Posterior cingulate gyrus (tissue), 11 donors: ENCODE measurements at regions not wholly inside any gene's neighbourhood (a gene's known extent, or its start where the extent isn't known, plus 50 kb on each side); places are given as distances from the start of the nearest gene placed in this dataset.

Experiments used
- DNase-seq, 10 donors: peaks; one replicate each; pipeline versions ENCODE4 v3.0.0 to v3.0.0-alpha.2; 2020 to 2021; ENCODE audit warnings: mixed read lengths in 3 of 10
- intact Hi-C: fragments of 100-400 bp; cut with DNase I; formaldehyde crosslinking; loops from one replicate; pipeline ENCODE4 v1.15.1; 2023

DNA sequence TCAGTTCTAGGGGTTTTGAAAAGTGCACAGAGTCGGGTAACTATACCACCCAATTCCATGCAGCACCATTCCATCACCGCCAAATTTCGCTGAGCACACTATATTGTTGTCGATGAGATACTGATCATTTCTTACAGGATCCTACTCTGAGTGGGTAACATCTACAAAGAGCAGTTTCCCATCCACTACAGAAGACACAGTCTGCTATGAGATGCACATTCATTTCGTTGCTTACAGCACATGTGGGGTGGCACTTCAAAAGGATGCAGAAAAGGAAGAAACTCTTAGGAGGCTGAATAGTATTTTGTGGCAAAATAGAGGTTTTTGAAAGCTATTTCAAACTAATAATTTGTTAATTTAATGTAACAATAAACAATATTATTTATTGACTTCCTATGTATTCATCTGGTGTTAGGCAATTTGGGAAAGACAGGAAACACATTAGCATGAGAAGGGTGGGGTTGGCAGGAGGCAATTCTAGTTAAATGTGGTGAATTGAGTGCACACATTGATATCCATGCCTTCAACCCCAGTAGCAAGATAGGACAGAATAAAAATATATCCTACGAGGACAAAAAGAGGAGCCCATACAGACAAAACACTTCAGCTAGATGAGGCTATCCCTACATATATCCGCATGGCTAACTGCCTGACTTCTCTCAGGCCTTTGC, 186.8 kb upstream of the PARP11 start:
- DNase-seq = no peak
- intact Hi-C loops = no loop called here

DNA sequence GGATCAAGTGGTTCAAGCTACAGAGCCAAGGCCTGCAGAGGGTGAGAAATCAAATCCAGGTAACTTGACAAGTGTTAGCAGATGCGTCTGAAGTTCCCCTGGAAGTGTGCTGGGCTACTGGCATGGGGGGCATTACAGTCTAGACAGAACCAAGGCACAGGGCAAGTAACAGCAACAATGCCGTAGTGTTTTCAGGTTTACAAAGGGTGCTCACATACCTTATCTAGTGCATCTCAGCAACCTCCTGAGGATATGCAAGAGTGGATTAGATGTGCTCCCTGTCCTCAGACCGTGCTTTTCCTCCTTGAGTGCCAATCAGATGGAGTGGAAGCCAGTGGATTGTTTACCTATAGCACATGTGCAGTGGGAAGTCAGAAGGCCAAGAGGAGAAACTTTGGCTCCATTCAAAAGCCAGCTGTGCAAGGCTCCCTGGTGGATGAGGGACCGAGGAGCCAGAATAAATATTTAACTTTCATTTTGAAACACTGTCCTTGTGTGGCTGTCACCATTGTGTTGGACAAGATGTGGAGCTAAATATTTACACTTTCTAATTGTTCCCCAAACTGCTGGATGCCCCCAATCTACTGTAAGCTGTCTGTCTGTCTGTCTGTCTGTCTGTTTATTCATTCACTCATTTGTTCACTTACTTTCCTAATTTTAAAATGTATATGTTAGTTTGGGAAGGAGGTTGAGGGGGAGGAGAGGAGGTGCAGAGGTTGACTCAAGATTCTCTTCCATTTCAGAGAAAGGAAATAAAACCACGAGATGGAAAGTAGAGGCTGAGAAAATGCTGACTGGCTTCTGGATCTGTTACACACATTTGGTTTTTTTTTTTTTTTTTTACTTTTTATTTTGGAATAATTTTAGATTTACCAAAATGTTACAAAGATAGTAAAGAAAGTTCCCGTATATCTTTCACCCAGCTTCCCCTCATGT, 184.0 kb upstream of the PARP11 start:
- intact Hi-C loops = no loop called here
- no peak for DNase-seq

DNA sequence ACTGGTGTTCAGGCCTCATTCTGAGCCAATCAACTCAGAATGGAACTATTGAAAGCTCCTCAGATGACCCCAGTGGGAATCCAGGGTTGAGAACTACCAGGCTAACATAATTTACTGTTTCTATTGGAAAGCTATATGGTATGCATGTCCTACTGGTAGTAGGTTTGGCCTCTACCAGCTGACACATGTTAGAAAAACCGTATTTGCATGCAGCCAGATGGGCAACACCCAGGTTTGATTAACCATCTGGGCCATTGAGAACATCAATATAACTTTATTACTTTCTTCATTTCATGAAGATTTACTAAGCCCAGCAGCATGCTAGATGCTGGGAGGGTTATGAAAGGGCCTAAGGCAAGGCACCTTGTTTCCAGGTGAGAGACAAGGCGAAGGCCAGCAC, 181.4 kb upstream of the PARP11 start:
- DNase-seq = no peak
- intact Hi-C loops = no loop called here

DNA sequence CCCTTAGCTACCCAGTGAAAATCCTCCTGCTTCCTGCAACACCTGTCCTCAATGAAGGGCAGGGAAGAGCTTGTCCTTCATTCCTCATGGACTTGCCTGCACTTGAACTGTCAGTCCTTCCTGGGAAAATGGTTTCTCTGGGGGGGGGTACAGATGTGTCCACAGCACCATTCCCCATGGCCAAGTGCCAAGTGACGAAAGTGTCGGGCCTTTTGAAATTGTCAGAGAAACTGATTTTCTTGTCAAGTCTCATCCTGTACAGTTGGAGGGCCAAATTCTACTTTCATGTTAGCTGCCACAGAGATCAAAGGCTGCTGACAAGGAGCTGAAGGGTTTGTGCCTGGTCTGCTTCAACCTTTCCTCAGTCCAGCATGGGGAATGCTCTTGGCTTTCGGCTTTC, 179.5 kb upstream of the PARP11 start:
- DNase-seq = no peak
- intact Hi-C loops = no loop called here

DNA sequence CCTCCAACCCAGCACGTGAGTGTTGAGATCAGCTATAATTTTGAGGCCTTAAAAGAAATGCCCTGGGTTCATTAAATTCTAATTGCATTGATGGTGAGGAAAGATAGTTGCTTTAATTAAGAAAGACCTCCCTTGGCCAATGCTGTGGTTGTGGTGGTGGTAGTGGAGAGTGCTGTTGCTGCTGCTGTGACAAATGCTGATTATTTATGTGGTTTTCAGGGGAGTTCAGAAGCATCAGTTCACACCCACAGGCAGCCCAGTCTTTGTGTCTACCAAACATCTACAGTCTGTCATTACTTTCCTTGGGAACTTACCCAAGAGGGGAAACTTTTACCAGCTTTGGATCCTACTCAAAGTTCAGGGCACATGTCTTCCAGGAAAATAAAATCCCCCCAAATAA, 178.4 kb upstream of the PARP11 start:
- DNase-seq = no peak
- intact Hi-C loops = no loop called here

DNA sequence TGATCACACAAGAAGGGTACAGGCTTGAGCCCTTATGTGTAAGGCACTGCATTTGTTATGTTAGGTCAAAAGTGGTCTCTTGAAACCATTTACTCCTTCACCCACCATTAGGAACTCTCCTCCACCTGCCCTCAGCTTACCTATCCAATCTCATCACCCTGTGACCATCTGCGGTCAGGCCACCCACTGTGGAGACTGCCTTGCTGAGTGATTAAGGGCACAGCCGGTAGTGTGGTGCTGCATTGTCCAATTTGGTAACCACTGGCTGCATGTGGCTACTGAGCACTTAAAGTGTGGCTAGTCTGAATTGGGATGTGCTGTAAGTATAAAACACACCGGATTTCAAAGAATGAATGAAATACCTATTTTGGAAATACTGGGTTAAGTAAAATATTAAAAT, 177.1 kb upstream of the PARP11 start:
- DNase-seq = no peak
- intact Hi-C loops = no loop called here

DNA sequence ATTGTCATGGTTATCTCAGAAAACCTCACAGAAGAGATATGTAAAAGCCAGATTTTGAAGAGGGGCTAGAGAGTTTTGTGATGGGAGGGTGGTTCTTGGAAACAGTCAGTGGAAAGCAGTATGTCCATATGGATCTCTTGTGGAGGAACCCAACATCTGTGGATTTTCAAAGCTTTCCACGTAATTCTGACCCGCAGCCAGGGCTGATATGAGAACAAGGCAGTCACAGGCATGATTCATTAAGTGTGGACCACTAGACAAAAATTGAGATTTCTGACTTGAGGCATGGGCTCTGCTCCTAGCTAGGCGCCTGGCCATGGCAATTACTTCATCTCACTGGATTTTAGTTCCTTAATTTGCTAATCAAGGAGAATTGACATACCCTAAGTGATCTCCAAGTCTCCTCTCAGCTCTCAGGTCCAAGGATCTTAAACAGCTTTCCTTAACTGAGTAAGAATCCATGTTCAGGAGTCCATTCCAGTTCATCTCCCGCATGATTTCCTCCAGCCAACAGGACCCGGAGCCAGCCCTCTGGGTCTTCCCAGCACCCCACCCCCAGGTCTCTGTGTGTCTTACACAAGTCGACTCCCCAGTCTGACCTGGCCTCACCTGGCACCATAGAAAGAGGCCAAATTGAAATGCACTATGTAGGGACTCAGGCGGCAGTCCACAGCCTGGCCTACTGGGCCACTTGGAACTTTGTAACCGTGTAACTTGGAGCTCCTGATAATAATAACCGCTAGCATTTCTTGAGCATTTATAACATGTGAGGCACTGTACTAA, 176.3 kb upstream of the PARP11 start:
- DNase-seq = no peak
- intact Hi-C loops = no loop called here

DNA sequence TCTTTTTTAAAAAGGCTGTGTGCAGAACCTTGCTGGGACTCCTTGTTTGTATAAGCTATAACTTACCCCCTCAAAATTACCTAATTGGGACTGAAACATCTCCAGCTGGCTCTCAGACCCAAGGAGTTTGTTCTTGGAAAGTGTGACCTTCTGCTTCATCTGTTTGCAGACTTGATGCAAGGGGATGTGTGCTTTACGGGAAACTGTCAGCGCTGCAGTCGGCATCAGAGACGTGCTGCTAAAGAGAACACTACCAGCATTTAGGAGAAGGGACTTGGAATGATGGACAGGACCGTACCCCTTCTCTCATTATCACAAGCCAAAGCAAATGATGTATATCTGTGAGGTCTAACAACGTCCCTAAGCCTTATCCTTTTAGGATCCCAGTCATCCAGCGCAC, 174.2 kb upstream of the PARP11 start:
- no peak for DNase-seq
- intact Hi-C loops = no loop called here

DNA sequence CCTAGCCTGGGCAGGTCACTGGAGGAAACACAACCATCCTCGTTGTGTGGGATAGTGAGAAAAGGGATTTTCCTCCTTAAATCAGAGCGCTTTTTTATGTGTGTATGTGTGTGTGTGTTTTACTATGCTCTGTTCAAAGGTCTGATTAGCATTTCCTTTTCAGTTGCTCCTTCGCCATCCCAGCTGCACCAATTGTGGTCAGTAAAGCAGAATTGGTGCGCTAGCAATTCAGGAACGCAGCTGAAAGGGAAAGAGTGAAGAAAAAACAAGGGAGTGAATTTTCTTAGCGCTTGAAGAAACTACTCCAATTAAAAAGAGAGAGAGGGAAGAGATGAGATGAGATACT, 173.3 kb upstream of the PARP11 start:
- intact Hi-C loops = no loop called here

DNA sequence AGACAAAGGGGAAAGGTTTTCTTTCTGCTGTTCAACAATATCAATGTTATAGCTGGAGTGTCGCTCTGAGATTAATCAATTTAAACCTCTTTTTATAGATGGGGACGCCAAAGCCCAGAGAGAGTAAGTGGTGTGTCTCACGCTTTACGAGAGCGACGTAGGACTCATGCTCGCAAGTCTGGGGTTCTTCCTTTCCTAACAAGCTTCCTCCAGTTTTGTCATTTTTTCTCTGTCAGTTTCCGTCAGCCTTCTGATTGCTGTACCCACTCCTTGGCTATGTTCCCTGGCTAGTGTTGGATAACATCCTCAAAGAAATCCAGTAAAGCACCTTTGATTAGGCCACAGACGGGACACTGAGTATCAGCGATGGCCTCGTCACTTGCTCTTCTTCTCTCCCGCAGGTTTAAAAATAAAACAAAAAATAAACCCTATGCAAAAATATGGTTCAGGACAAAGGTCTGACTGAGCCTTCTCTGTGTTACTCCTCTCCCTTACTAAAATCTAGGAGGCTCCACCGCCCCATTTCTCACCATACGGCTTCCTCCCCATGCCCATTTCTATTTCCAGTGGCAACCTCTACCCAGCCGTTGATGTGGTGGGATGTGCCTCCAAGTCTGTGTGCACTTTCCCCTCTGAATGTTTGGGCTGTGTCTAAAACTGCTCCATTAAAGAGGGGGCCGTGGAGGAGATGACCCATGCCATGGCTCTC, 172.7 kb upstream of the PARP11 start:
- intact Hi-C loops = no loop called here

More for the DNA sequence above, 173.3 kb upstream of the PARP11 start:
- DNase-seq = no peak

DNA sequence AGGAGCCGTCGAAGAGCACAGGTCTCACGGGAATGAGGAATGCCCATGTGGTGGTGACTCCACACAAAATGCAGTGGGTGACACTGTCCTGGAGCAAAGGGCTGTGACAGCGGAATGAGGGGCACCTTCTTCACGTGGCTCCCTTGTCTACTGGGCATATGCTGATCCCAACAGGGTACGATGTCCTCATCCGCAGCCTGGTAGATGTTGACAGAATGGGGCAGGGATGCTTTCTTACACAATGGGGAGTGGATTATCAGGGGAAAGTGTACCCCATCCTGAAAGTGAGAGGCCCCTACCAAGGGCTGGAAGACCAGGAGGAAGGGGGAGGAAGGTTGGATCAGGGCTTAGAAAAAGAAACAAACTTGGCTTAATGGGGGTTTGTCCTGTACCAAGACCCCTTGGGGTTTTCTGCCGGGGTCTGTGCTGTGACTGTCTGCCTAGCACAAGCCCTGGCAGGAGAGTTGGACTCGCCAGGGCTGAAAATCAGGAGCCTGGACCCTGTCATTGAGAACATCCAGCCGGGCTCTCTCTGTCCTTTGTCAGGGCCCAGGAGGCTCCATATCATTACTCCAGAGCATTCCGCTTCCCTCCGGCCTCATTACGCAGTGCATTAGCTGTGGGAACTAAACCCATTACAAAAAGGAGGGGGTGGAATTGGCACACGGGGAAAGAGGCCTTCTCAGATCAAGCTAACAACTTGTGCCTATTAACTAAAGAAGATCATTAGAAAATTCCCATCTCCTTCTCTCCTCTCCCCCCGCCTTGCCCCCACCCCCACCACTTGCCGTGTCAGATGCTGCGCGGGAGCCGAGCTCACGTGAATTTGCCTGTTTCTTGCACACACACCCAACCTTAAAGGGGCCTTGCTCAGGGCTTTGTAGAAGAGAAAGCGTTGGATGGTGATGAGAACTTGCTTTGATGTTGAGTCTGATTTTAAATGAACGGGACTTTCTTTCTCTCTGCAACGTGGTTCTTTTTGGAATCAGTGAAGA, 171.8 kb upstream of the PARP11 start:
- no peak for DNase-seq
- intact Hi-C loops = no loop called here

More for the DNA sequence above, 172.7 kb upstream of the PARP11 start:
- no peak for DNase-seq

DNA sequence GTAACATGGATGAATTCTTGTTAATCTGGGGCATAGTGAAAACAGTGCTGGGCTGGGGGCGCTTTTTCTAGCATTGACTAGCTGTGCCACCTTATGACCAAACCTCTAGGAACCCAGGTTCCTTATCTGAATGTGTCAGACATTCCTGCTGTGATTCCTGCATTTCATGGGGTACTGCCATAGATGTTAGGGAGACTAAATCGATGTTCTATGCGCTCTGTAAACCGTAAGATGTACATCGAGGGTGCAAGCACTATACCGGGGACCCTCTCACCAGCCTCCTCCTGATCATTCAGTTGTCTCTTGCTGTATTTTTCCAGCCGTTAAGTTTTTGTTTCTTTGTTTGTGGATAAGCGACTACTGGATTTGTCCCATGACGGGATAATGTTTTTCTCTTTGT, 170.9 kb upstream of the PARP11 start:
- no peak for DNase-seq
- intact Hi-C loops = no loop called here

DNA sequence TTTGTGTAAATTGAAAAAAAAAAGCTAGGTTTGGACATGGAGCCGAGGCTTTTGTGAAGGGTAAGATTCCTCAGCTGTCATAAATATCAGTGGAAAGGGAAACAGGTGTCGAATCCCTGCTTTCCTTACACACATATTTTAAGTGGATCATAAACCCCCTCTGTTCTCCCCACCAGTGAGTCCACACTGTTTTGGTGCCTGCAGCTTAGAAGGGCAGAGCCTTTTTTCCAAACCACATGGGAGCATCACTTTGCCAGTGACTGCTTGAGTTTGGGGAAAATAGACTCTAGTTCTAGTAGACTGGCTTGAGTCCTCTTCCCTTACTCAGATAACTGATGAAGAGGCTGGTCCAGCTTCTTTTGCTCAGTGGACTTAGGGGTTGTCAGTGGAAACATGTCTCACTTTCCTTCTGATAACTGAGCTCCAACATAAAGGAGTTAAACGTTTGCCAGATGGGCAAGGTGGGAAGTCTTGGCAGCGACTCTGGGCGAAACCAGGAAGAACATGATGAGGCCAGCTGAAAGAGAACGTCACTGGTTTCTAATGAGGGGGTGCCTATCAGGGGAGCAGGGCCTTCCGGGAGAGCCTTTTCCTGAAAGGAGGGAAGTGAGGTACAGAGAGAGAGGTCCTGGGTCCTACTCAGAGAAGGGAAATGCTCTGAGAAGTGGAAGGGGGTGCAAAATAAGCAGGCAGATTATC, 168.1 kb upstream of the PARP11 start:
- intact Hi-C loops = no loop called here
- no peak for DNase-seq

DNA sequence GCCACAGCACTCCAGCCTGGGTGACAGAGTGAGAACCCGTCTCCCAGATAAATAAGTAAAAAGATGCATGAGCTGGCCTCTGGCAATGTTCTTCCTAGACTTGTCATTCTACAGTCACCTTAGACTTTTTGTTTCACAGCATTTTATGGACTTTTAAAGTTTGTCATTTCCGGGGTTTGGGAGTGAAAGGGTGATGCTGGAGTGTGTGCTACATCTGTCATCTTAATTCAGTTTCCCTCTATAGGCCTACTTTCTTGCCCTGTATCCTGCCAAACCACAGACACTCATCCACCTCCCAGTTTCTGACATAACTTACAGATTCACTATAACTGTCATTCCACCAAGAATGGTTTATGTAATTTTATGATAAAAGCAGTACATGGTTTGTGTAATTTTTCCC, 166.7 kb upstream of the PARP11 start:
- intact Hi-C loops = loop anchor here (5.0 kb wide), 1 partner anchor 43 kb away; no protein-coding TSS in a partner anchor
- DNase-seq = no peak

DNA sequence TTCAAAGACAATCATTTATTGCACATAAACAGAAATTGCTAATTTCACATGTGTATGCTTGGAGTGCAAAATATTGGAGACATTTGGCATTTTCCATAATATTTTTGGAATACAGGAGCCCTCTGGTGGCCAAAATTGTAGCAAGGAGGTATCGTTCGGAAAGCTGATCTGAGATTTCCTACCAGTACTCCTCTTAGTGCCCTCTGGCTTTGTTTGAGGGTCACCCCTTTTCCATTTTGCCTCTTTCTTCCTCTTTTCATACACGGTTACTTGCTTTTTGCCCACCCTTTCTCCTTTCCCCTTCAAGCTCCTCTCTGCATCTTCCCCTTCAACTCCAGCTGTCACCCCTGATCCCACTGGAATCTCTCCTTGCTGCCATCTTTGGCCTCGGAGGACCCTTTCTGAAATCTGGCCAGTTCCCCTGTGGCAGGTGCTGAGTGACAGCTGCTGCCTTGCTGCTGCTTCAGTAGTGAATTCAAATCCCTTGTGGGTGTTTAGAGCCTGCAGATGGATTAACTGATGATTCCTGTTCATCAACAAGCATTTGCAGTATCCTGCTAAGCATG, 164.6 kb upstream of the PARP11 start:
- intact Hi-C loops = loop anchor here (1.0 to 5.0 kb wide), 2 partner anchors 41 to 153 kb away; no protein-coding TSS in a partner anchor
- DNase-seq = peak in 3 of 10 donors; percentile 26 to 54 (median 33)

DNA sequence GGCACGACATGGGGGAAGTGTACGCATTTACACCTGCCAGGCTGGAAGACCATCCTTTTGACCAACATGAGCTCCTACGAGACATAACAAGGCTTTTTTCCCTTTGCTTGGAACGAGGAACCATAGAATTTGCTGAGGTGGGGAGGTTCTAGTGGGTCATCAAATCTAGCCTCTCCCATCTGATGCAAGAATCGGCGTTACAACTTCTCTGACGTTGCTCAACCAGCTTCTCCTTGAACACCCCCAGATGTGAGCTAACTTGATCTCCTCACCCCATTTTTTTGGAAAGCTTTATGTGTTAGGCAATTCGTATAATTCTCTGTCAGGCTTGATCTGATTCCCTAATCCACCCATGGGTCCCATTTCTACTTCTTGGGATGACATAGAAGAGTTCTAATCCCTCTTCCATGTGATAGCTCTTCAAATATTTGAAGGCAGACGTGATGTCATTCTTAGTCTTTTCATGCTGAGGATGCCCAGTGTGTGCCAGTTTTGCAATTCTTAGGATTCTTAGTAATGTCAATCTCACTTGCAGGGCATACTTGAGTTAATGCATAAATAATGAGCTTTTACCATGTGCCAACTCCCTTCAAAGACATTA, 163.6 kb upstream of the PARP11 start:
- DNase-seq = no peak
- intact Hi-C loops = loop anchor here (1.0 to 5.0 kb wide), 2 partner anchors 39 to 151 kb away; no protein-coding TSS in a partner anchor

DNA sequence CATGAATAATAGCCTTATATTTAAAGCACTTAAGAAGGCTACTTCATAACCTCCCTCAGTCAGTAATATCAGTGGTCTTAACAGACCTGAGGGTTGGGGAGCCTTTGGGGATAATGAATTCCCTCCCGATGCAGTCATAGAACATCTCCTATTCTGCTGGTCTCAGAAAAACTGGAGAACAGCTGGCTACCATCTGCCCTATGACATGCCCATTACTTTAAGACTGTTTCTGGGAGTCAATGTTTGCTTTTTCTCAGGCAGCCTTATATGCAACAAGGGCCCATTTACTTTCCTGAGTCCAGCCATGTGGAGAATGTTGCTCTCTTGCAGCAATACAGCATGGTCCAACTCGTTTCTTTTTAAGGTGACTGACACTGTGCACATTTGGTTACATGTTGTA, 161.7 kb upstream of the PARP11 start:
- intact Hi-C loops = loop anchor here (5.0 kb wide), 2 partner anchors 38 to 242 kb away; no protein-coding TSS in a partner anchor
- no peak for DNase-seq
